ENCODE measurements at regions not wholly inside any gene's neighbourhood (a gene's known extent, or its start where the extent isn't known, plus 50 kb on each side); places are given as distances from the start of the nearest gene placed in this dataset.
"Not testable (repeated sequence)": the region's sequence is repeated elsewhere in the genome, so short reads cannot be mapped to it uniquely, and the experiment has no call there.

DNA sequence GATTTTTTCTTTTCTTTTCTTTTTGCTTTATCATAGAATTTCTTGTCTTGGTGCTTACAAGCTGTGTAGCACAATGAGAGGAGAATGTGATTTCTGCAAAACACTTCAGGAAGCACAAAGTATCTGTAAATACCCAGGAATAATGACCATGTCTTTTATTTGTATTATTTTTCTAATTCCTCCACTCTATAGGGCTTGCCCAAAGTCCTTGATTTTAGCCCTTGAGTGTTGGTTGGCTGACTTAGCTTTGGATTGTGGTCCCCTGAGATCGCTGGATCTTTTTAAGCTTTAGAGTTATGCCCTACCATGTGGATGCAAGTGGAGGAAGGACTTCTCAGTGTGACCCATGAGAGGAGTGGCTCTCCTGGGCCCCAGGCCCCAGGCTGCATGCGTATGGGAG is 52.2 kb downstream of the HOXC4 start:
- TF ChIP-seq, protein P1, sequence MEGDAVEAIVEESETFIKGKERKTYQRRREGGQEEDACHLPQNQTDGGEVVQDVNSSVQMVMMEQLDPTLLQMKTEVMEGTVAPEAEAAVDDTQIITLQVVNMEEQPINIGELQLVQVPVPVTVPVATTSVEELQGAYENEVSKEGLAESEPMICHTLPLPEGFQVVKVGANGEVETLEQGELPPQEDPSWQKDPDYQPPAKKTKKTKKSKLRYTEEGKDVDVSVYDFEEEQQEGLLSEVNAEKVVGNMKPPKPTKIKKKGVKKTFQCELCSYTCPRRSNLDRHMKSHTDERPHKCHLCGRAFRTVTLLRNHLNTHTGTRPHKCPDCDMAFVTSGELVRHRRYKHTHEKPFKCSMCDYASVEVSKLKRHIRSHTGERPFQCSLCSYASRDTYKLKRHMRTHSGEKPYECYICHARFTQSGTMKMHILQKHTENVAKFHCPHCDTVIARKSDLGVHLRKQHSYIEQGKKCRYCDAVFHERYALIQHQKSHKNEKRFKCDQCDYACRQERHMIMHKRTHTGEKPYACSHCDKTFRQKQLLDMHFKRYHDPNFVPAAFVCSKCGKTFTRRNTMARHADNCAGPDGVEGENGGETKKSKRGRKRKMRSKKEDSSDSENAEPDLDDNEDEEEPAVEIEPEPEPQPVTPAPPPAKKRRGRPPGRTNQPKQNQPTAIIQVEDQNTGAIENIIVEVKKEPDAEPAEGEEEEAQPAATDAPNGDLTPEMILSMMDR (IDR thresholded peaks at IDR 0.05): not testable (repeated sequence)
- TF ChIP-seq POLR2A (IDR thresholded peaks at IDR 0.05): not testable (repeated sequence)

All from adrenal gland (tissue), 5 donors.